ENCODE measurements at regions not wholly inside any gene's neighbourhood (a gene's known extent, or its start where the extent isn't known, plus 50 kb on each side); places are given as distances from the start of the nearest gene placed in this dataset.
"Not testable (repeated sequence)": the region's sequence is repeated elsewhere in the genome, so short reads cannot be mapped to it uniquely, and the experiment has no call there.

DNA sequence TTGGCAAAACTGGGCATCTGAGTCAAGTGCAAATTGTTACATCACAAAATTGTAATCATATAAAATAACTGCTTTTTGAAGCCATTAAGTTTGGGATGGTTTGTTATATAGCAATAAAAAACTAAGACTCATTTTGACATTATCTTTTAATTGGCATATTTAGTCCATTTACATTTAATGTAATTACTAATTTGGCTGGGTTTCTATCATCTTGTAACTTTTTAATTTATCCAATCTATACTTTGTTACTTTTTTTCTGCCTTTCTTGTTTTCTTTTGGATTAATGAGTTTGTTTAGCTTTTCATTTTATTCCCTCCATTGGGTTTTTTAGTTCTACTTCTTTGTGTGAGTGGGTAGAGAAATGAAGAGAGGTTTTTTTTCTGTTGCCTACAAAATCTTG, 76.3 kb downstream of the DRAM2 start:
- no peak overlapping the region for H3K4me3 ChIP-seq (ENCODE audit: low read depth, low read length)
- TF ChIP-seq, protein P1, sequence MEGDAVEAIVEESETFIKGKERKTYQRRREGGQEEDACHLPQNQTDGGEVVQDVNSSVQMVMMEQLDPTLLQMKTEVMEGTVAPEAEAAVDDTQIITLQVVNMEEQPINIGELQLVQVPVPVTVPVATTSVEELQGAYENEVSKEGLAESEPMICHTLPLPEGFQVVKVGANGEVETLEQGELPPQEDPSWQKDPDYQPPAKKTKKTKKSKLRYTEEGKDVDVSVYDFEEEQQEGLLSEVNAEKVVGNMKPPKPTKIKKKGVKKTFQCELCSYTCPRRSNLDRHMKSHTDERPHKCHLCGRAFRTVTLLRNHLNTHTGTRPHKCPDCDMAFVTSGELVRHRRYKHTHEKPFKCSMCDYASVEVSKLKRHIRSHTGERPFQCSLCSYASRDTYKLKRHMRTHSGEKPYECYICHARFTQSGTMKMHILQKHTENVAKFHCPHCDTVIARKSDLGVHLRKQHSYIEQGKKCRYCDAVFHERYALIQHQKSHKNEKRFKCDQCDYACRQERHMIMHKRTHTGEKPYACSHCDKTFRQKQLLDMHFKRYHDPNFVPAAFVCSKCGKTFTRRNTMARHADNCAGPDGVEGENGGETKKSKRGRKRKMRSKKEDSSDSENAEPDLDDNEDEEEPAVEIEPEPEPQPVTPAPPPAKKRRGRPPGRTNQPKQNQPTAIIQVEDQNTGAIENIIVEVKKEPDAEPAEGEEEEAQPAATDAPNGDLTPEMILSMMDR (IDR thresholded peaks at IDR 0.05; ENCODE audit: low read depth, low read length): no peak

DNA sequence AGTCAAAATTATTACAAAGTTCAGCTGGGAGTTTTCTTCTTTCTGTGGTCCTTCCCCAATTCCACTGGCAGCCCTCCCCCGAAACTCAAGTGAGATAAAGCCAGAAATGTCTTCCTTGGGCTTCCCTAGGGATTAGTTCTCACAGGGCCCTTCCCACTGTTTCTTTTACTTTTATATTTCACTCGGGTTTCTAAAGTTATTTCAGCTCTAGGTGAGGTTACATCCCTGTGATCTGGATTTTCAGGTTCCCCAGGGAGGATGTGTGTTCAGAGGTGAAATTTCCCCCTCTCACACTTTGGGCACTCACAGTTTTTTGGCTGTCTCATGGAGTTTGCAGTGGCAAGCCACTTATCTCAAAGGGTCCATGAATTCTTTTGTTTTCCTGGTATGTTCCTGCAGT, 77.3 kb downstream of the DRAM2 start:
- H3K4me3 ChIP-seq (ENCODE audit: low read depth, low read length): no peak overlapping the region
- TF ChIP-seq, protein P1 (IDR thresholded peaks at IDR 0.05; ENCODE audit: low read depth, low read length): no peak

DNA sequence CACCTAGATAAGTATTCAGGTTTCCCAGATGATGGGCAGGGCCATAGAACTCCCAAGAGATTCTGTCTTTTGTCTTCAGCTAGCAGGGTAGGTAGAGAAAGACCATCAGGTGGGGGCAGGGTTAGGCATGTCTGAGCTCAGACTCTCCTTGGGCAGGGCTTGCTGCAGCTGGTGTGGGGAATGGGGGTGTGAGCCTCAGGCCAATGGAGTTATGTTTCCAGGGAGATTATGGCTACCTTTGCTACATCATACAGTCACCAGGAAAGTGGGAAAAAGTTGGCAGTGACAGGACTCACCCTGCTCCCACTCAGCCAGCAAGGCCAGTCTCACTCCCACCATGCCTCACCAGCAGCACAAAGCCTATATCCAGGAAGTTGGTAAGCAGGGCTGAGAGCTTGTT, 77.8 kb downstream of the DRAM2 start:
- H3K4me3 ChIP-seq (ENCODE audit: low read depth, low read length): no peak overlapping the region
- TF ChIP-seq, protein P1 (IDR thresholded peaks at IDR 0.05; ENCODE audit: low read depth, low read length): no peak

DNA sequence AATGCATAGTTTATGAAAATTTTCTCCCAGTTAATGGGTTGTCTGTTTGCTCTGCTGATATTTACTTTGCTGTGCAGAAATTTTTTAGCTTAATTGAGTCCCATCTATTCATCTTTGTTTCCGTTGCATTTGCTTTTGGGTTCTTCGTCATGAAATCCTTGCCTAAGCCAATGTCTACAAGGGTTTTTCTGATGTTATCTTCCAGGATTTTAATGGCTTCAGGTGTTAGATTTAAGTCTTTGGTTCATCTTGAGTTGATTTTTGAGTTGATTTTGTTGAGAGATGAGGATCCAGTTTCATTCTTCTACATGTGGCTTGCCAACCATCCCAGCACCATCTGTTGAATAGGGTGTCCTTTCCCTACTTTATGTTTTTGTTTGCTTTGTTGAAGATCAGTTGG, 85.2 kb downstream of the DRAM2 start:
- TF ChIP-seq, protein P1 (IDR thresholded peaks at IDR 0.05; ENCODE audit: low read depth, low read length): no peak

DNA sequence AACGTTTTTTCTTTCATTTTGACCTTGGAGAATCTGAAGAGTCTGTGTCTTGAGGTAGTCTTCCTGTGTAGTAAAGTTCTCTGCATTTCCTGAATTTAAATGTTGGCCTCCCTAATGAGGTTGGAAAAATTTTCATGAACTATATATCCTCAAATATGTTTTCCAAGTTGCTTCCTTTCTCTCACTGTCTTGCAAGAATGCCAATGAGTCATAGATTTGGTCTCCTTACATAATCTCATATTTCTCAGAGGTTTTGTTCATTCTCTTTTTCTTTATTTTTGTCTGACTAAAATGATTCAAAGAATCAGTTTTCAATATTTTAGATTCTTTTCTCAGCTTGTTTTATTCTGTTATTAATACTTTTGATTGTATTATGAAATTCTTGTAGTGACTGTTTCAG, 87.6 kb downstream of the DRAM2 start:
- no peak overlapping the region for H3K4me3 ChIP-seq (ENCODE audit: low read depth, low read length)
- TF ChIP-seq, protein P1 (IDR thresholded peaks at IDR 0.05; ENCODE audit: low read depth, low read length): no peak

More for the DNA sequence above, 85.2 kb downstream of the DRAM2 start:
- H3K4me3 ChIP-seq (ENCODE audit: low read depth, low read length): no peak overlapping the region

DNA sequence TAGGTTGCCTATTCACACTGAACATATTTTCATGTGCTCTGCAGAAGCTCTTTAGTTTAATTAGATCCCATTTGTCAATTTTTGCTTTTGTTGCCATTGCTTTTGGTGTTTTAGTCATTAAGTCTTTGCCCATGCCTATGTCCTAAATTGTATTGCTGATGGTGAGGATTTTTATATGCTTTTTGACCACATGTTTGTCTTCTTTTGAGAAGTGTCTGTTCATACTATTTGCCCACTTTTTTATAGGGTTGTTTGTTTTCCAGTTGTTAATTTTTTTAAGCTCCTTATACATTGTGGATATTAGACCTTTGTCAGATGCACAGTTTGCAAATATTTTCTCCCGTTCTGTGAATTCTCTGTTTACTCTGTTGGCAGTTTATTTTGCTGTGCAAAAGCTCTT, 84.5 kb upstream of the LRIF1 start:
- not testable (repeated sequence) for H3K4me3 ChIP-seq (ENCODE audit: low read depth, low read length)

DNA sequence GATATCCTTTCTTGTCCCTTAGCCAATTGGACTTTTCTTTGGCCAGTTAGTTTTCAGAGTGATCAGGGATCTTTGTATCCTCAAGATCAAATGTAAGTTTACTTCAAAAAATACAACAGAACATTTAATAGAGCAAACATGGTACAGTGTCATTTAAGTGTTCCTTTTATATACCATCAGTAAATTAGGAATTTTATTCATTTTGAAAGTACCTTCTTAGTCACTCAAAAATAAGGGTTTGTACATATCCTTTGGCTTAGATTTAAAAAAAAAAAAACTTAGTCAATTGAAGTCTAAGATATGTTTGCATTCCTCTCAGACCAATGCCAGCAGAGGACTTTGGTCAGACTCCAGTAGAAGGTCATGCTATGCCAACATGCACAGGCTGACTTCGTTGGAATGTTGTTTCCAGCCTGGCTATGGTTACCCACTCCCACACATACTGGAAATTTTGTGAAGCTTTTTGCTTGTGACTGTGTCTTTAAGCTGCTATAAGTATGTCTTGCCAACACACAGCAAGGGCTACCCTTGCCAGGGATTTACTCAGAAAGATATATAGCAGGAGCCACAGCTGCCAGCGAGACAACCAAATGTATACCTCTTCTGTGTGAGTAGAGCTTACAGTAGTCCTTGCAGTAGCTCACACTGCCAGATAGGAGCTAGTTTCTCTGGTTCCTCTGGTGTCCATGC, 81.5 kb upstream of the LRIF1 start:
- TF ChIP-seq, protein P1 (IDR thresholded peaks at IDR 0.05; ENCODE audit: low read depth, low read length): no peak

More for the DNA sequence above, 81.5 kb upstream of the LRIF1 start:
- no peak overlapping the region for H3K4me3 ChIP-seq (ENCODE audit: low read depth, low read length)
